Gastroesophageal sphincter (tissue), 4 donors: ENCODE measurements at regions not wholly inside any gene's neighbourhood (a gene's known extent, or its start where the extent isn't known, plus 50 kb on each side); places are given as distances from the start of the nearest gene placed in this dataset.

Experiments used
- ATAC-seq: fragments of 150-250 bp; one replicate; pipeline ENCODE4 v1.9.1; 2016; ENCODE audit warnings: mild to moderate bottlenecking, moderate library complexity
- H3K27ac ChIP-seq, 4 donors: fragments of 200-600 bp; sonication (generic) in 3 of 4; 1 replicate in 3 of 4; 2 replicates in 1 of 4; pipeline ENCODE4 v1.5.1; 2016 to 2019
- H3K27me3 ChIP-seq: fragments of 200-600 bp; sonication (generic); one replicate; pipeline ENCODE4 v1.5.1; 2019
- H3K36me3 ChIP-seq, 2 donors: fragments of 200-600 bp; sonication (generic); one replicate each; pipeline ENCODE4 v1.5.1; 2019; ENCODE audit warnings: control low read depth in 1 of 2
- H3K4me1 ChIP-seq, 3 donors: fragments of 200-600 bp; sonication (generic); 1 replicate in 2 of 3; 2 replicates in 1 of 3; pipeline ENCODE4 v1.5.1; 2016 to 2019; ENCODE audit warnings: control low read depth in 2 of 3
- H3K4me3 ChIP-seq, 2 donors: fragments of 200-600 bp; sonication (generic); one replicate each; pipeline ENCODE4 v1.5.1; 2019; ENCODE audit warnings: mild to moderate bottlenecking in 1 of 2, moderate library complexity in 1 of 2
- H3K9me3 ChIP-seq, 3 donors: fragments of 200-600 bp; sonication (generic); one replicate each; pipeline ENCODE4 v1.5.1; 2017 to 2019; ENCODE audit warnings: control low read depth in 2 of 3
- EP300 ChIP-seq: sonication (generic); formaldehyde crosslinking; IDR thresholded peaks from one replicate; pipeline ENCODE4 v1.6.1; 2017; ENCODE audit warnings: antibody characterized with exemption, mild to moderate bottlenecking
- POLR2A ChIP-seq, 2 donors: fragments of 450-650 bp; IDR thresholded peaks; one replicate each; pipeline ENCODE4 v1.6.1; 2017; ENCODE audit warnings: antibody characterized with exemption in 2 of 2, mild to moderate bottlenecking in 2 of 2, moderate library complexity in 1 of 2
- POLR2AphosphoS5 ChIP-seq: sonication (generic); formaldehyde crosslinking; IDR thresholded peaks from one replicate; pipeline ENCODE4 v1.6.1; 2017; ENCODE audit warnings: antibody characterized with exemption
- WGBS, 2 donors: methylation state at CpG; one replicate each; pipeline ENCODE4 v1.1.5; 2018; ENCODE audit warnings: low coverage in 1 of 2; 5-methylcytosine and 5-hydroxymethylcytosine counted together
- TF ChIP-seq, protein P1 (sequence below), 4 experiments: fragments of 200-600 bp in 2 of 4; fragments of 450-650 bp in 2 of 4; sonication (generic) in 1 of 4; IDR thresholded peaks; one replicate each; pipeline ENCODE4 v1.5.1; 2017 to 2019; ENCODE audit warnings: antibody characterized with exemption in 4 of 4, mild to moderate bottlenecking in 2 of 4, moderate library complexity in 2 of 4

DNA sequence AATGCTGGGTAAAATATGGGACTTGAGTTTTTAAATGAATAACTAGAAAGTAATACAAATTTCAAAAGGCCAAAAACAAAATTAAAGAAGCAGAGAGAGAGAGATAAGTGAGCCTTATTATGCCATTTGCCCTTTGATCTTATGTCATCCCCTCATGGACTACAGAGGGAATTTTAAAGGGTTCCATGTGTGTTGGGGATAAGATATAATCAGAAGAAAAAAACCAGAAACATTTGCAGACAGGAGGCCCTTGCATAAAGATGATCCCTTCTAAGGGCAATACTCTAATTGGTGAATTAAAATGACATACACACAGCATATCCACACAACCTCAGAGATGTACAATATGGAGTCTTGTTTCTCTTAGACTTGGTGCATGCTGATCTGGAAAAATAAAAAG, 406.6 kb upstream of the LARGE1 start:
- TF ChIP-seq POLR2AphosphoS5 (no peak), EP300 (no peak), POLR2A (IDR thresholded peaks at IDR 0.05) (no peak)
- TF ChIP-seq, protein P1, sequence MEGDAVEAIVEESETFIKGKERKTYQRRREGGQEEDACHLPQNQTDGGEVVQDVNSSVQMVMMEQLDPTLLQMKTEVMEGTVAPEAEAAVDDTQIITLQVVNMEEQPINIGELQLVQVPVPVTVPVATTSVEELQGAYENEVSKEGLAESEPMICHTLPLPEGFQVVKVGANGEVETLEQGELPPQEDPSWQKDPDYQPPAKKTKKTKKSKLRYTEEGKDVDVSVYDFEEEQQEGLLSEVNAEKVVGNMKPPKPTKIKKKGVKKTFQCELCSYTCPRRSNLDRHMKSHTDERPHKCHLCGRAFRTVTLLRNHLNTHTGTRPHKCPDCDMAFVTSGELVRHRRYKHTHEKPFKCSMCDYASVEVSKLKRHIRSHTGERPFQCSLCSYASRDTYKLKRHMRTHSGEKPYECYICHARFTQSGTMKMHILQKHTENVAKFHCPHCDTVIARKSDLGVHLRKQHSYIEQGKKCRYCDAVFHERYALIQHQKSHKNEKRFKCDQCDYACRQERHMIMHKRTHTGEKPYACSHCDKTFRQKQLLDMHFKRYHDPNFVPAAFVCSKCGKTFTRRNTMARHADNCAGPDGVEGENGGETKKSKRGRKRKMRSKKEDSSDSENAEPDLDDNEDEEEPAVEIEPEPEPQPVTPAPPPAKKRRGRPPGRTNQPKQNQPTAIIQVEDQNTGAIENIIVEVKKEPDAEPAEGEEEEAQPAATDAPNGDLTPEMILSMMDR (IDR thresholded peaks at IDR 0.05): no peak
- Histone ChIP-seq H3K4me3 (no peak overlapping the region), H3K36me3 (no peaks in the 10 kb centered on the region), H3K27ac (no peak overlapping the region), H3K27me3 (no peaks in the 10 kb centered on the region), H3K4me1 (no peaks in the 10 kb centered on the region), H3K9me3 (no peaks in the 10 kb centered on the region)
- no peak for ATAC-seq

DNA sequence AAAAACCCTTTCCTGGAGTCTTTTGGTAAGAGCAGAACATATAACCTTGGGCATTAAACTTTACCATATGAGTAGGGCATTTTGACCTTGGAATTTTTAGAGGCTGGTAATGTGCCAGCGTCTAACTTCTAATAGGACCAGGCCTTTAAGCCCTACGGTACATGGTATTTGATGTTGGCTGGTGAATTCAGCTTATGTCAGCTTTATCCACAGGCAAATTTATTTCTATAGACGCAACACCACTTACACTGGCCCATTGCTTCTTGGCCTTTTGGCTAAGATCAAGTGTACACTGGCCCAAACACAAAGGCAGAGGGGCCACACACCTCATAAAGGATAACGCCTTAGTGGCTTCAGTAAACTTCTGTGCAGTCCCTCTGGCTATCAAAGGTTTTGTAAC, 410.2 kb upstream of the LARGE1 start:
- H3K27ac ChIP-seq: no peak overlapping the region
- TF ChIP-seq EP300: no peak
- TF ChIP-seq, protein P1 (IDR thresholded peaks at IDR 0.05): no peak
- TF ChIP-seq POLR2A (IDR thresholded peaks at IDR 0.05): no peak
- TF ChIP-seq POLR2AphosphoS5: no peak
- H3K9me3 ChIP-seq: peaks cover 0 to 19% (median 1%) of the 10 kb centered on the region in 3 donors
- ATAC-seq: no peak
- no peaks in the 10 kb centered on the region for H3K27me3 ChIP-seq
- no peak overlapping the region for H3K4me3 ChIP-seq
- H3K4me1 ChIP-seq: no peaks in the 10 kb centered on the region
- WGBS, 2 donors: 85 to 87% methylated on average over 2 to 4 of the region's 4 CpGs
- H3K36me3 ChIP-seq: no peaks in the 10 kb centered on the region

DNA sequence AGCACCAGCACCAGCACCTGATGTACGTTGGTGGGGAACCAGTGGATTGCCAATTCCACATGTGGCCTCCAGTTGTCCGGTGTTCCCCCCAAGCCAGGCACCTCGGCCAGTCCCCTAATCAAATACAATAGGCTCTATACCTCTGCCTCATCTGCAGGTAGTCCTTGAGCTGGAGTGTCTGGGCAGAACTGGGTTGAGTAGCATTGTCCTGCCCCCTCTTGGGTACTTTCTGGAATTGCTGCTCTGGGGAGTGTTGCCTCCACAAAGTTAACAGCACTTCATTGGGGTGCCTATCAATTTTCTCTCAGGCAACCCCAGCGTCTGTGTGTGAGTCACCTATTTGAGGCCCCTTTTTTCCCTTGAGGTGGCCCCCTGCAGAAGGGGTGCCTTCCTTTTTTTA, 413.0 kb upstream of the LARGE1 start:
- ATAC-seq: no peak
- no peaks in the 10 kb centered on the region for H3K4me1 ChIP-seq
- TF ChIP-seq EP300: no peak
- no peak for TF ChIP-seq POLR2AphosphoS5
- TF ChIP-seq POLR2A (IDR thresholded peaks at IDR 0.05): no peak
- no peak overlapping the region for H3K27ac ChIP-seq
- peaks cover 0 to 23% (median 1%) of the 10 kb centered on the region in 3 donors for H3K9me3 ChIP-seq
- H3K4me3 ChIP-seq: no peak overlapping the region
- 75 to 100% methylated on average over 1 of the region's 4 CpGs for WGBS, 2 donors
- H3K27me3 ChIP-seq: no peaks in the 10 kb centered on the region
- no peaks in the 10 kb centered on the region for H3K36me3 ChIP-seq

DNA sequence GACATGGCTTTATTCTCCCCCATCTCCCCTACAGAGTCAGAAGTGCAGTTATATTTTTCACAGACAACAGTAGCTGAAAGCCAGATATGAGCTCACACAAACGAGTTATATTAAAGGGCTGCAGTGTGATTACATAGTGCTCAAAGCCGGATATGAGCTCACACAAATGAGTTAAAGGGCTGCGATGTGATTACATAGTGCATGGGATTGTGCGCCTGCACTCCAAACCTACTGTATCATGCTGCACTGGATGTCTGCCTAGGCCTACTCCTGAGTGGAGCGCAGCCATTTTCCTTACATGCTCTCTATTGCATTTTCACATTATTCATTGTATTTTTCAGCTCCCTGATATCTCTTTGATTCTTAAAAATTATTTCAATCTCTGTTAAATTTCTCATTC, 414.6 kb upstream of the LARGE1 start:
- Histone ChIP-seq H3K4me1 (no peaks in the 10 kb centered on the region), H3K4me3 (no peak overlapping the region), H3K27me3 (no peaks in the 10 kb centered on the region), H3K9me3 (peaks cover 0 to 23% (median 1%) of the 10 kb centered on the region in 3 donors), H3K27ac (no peak overlapping the region), H3K36me3 (no peaks in the 10 kb centered on the region)
- no peak for TF ChIP-seq POLR2AphosphoS5
- TF ChIP-seq EP300: no peak
- TF ChIP-seq POLR2A (IDR thresholded peaks at IDR 0.05): no peak
- TF ChIP-seq, protein P1 (IDR thresholded peaks at IDR 0.05): no peak
- ATAC-seq: no peak
- WGBS, 2 donors: 67 to 70% methylated on average over 3 to 5 of the region's 5 CpGs

DNA sequence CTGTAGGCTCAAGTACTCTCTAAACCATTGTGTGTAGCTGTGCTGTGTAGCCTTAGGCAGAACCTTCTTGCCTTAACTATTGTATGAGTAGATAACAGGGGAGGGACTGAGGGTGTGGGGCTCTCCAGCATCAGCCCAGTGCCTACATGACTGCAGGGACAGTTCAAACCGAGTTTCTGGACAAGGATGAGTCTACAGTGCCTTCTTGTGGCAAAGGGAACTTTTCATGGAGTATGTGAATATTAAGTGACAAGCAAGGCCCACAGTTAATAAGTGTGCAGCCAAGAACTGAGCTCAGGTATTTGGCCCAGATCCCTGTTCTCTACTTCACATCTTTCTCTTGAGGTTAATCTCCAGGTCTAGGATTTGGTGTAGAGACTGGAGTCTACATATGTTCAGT, 424.4 kb upstream of the LARGE1 start:
- Histone ChIP-seq H3K4me3 (no peak overlapping the region), H3K36me3 (no peaks in the 10 kb centered on the region), H3K9me3 (no peaks in the 10 kb centered on the region), H3K27me3 (peaks cover 8% of the 10 kb centered on the region), H3K27ac (no peak overlapping the region), H3K4me1 (no peaks in the 10 kb centered on the region)
- WGBS, 2 donors: 20% methylated on average over 1 of the region's 1 CpG; no CpG with 5 or more reads in 1 of the 2 donors
- TF ChIP-seq EP300 (no peak), POLR2AphosphoS5 (no peak), POLR2A (IDR thresholded peaks at IDR 0.05) (no peak)
- TF ChIP-seq, protein P1 (IDR thresholded peaks at IDR 0.05): no peak
- ATAC-seq: no peak
